ENCODE measurements at regions not wholly inside any gene's neighbourhood (a gene's known extent, or its start where the extent isn't known, plus 50 kb on each side); places are given as distances from the start of the nearest gene placed in this dataset.
A peak's percentile ranks its signal among the peaks of the same experiment; 100 is the strongest.

DNA sequence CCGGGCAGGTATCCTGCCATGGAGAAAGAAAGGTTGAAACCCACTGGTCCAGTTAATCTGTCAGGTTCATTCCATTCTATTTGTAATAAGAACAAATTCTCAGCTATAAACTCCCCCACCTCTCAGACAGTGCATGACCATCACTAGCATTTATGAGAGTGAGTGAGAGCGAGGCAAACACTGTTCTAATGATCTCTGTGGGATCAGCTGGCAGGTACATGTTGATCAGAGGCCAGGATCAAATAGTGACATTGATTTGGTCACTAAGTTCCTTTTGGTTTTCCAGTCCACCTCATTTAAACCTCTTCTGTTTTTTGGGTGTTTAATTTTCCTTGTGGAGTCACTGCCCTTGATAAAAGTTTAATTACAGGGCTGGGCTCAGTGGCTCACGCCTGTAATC, 423.1 kb upstream of the CHST9 start:
- no peaks in the 10 kb centered on the region for H3K4me1 ChIP-seq
- H3K4me3 ChIP-seq, result no peak overlapping the region
- no peaks in the 10 kb centered on the region for H3K9me3 ChIP-seq
- H3K27ac ChIP-seq, result no peak overlapping the region
- H3K36me3 ChIP-seq, result no peaks in the 10 kb centered on the region
- TF ChIP-seq POLR2AphosphoS5 (IDR thresholded peaks at IDR 0.05) (no peak), POLR2A (IDR thresholded peaks at IDR 0.05) (no peak)
- TF ChIP-seq, protein P1, sequence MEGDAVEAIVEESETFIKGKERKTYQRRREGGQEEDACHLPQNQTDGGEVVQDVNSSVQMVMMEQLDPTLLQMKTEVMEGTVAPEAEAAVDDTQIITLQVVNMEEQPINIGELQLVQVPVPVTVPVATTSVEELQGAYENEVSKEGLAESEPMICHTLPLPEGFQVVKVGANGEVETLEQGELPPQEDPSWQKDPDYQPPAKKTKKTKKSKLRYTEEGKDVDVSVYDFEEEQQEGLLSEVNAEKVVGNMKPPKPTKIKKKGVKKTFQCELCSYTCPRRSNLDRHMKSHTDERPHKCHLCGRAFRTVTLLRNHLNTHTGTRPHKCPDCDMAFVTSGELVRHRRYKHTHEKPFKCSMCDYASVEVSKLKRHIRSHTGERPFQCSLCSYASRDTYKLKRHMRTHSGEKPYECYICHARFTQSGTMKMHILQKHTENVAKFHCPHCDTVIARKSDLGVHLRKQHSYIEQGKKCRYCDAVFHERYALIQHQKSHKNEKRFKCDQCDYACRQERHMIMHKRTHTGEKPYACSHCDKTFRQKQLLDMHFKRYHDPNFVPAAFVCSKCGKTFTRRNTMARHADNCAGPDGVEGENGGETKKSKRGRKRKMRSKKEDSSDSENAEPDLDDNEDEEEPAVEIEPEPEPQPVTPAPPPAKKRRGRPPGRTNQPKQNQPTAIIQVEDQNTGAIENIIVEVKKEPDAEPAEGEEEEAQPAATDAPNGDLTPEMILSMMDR (IDR thresholded peaks at IDR 0.05 in 8 of 11, conservative IDR thresholded peaks at IDR 0.05 in 3 of 11), result no peak
- 82 to 93% (median 89%) methylated on average over 3 of the region's 3 CpGs for WGBS, 5 donors
- intact Hi-C loops (cut with DNase I; ENCODE audit: low total_unique reads), result loop anchor here (10.0 kb wide), 1 partner anchor 993 kb away; no protein-coding TSS in a partner anchor
- no peak for DNase-seq
- H3K27me3 ChIP-seq (replicated peaks in 1 of 7), result no peaks in the 10 kb centered on the region

GRCh38 chr18:27606741-27607140, 421.6 kb upstream of the CHST9 start:
- no peak for TF ChIP-seq POLR2AphosphoS5 (IDR thresholded peaks at IDR 0.05)
- TF ChIP-seq, protein P1 (IDR thresholded peaks at IDR 0.05 in 8 of 11, conservative IDR thresholded peaks at IDR 0.05 in 3 of 11), result no peak
- no peak for TF ChIP-seq POLR2A (IDR thresholded peaks at IDR 0.05)
- no peak for DNase-seq
- no peak overlapping the region for H3K4me3 ChIP-seq
- no peaks in the 10 kb centered on the region for H3K4me1 ChIP-seq
- 60 to 80% (median 61%) methylated on average over 2 of the region's 2 CpGs for WGBS, 5 donors
- no peaks in the 10 kb centered on the region for H3K36me3 ChIP-seq
- intact Hi-C loops (cut with DNase I; ENCODE audit: low total_unique reads), result loop anchor here (10.0 kb wide), 1 partner anchor 992 kb away; no protein-coding TSS in a partner anchor
- no peaks in the 10 kb centered on the region for H3K9me3 ChIP-seq
- no peaks in the 10 kb centered on the region for H3K27me3 ChIP-seq (replicated peaks in 1 of 7)
- H3K27ac ChIP-seq, result no peak overlapping the region

DNA sequence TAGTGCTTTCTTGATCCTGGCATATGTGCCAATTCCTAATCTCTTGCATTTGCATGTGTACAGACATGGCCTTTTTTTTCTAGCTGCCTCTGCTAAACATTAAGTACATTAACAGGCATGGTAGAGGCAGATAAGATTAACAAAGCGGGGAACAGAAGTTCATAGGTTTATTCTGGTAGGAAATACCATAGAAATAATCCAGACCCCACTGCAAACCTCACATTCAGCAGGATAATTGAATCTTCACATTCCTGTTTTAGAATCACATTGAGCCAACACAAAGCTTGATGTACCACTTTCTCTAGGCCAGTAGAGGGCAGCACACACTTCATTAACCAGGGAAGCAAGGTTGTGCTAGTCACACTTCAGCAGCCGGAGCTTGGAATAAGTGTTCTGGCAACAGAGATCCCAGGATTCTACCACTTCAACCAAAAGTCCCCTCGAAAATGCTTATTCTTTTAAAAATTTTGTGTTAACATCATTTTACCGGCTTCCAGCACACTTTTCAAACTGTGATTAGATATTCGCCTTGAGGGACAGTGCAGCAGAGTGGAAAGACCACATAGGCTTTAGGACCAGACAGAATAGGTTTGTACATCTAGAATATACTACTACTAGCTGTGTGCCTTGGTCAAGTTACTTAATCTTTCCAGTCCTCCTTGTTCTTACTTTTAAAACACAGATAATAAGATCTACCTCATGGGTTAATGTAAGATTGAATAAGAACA, 420.2 kb upstream of the CHST9 start:
- 27 to 31% (median 30%) methylated on average over 5 of the region's 5 CpGs for WGBS, 5 donors
- intact Hi-C loops (cut with DNase I; ENCODE audit: low total_unique reads), result loop anchor here (10.0 kb wide), 1 partner anchor 990 kb away; no protein-coding TSS in a partner anchor
- no peak overlapping the region for H3K4me3 ChIP-seq
- DNase-seq, result no peak
- no peaks in the 10 kb centered on the region for H3K36me3 ChIP-seq
- peaks cover 0 to 10% (median 0%) of the 10 kb centered on the region in 8 donors for H3K9me3 ChIP-seq
- no peaks in the 10 kb centered on the region for H3K27me3 ChIP-seq (replicated peaks in 1 of 7)
- TF ChIP-seq, protein P1 (IDR thresholded peaks at IDR 0.05 in 8 of 11, conservative IDR thresholded peaks at IDR 0.05 in 3 of 11), result peak in 10 of 11 experiments; percentile 8 to 76 (median 62)
- no peak for TF ChIP-seq POLR2AphosphoS5 (IDR thresholded peaks at IDR 0.05)
- H3K27ac ChIP-seq, result no peak overlapping the region
- H3K4me1 ChIP-seq, result no peaks in the 10 kb centered on the region

DNA sequence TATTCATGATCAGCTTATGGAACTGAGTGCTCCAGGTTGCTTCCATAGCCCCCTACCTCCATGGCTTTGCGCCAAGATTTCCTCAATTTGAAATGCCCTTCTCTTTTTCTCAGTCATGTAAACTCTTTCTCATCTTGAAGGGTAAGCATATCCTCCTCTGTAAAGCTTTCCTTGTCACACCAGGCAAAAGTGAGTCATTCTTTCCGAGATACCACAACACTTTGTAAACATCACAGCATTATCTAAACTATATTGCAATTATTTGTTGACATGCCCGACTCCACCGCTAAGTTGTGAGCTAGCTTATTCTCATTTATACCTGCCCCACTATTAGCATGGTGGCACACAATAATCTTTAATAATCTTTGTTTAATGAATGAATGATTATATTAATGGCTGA, 419.5 kb upstream of the CHST9 start:
- WGBS, 5 donors, result 86 to 93% (median 90%) methylated on average over 4 of the region's 4 CpGs
- H3K27me3 ChIP-seq (replicated peaks in 1 of 7), result no peaks in the 10 kb centered on the region
- no peaks in the 10 kb centered on the region for H3K4me1 ChIP-seq

More for the DNA sequence above, 419.5 kb upstream of the CHST9 start:
- Histone ChIP-seq H3K4me3 (no peak overlapping the region), H3K9me3 (peaks cover 0 to 10% (median 0%) of the 10 kb centered on the region in 8 donors), H3K36me3 (no peaks in the 10 kb centered on the region), H3K27ac (no peak overlapping the region)
- no peak for DNase-seq
- intact Hi-C loops (cut with DNase I; ENCODE audit: low total_unique reads), result loop anchor here (10.0 kb wide), 1 partner anchor 990 kb away; no protein-coding TSS in a partner anchor
- TF ChIP-seq POLR2A (IDR thresholded peaks at IDR 0.05) (no peak), POLR2AphosphoS5 (IDR thresholded peaks at IDR 0.05) (no peak)
- TF ChIP-seq, protein P1 (IDR thresholded peaks at IDR 0.05 in 8 of 11, conservative IDR thresholded peaks at IDR 0.05 in 3 of 11), result no peak

All from spleen (tissue), 11 donors.